ENCODE measurements at regions not wholly inside any gene's neighbourhood (a gene's known extent, or its start where the extent isn't known, plus 50 kb on each side); places are given as distances from the start of the nearest gene placed in this dataset.

DNA sequence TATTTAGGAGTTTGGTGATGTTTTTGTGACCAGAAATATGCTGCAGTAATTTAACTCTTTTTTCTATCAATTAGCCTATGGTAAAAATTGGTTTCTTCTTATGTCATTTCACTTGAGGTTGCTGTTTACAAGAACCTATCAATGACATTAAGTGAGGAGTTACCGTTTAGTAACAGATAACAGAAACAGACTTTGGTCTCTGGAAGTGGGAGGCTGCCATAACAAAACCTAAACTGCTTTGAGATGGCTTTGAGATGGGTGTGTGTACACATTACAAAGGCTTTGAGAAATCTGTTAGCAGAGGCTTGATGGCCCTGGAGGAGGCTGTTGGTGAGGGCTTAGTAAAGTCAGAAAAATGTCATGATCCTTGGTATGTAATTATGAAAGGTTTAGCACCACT, 90.0 kb downstream of the TMEM114 start:
- WGBS, 2 experiments (ENCODE audit: extremely low coverage in 1 of 2, insufficient coverage in 1 of 2, insufficient read length in 1 of 2, insufficient replicate concordance in 2 of 2, low coverage in 1 of 2, low lambda C conversion rate in 2 of 2, missing lambda C conversion rate in 1 of 2): 76% methylated on average over 1 of the region's 1 CpG; no CpG with 5 or more reads in 1 of the 2 experiments
- H3K27ac ChIP-seq (ENCODE audit: low read depth, low read length): no peak overlapping the region
- no peak overlapping the region for H3K4ac ChIP-seq (replicated peaks; ENCODE audit: insufficient read length, low read depth, low read length)
- no peak overlapping the region for H2BK12ac ChIP-seq (ENCODE audit: low read depth, low read length)
- ChIA-PET CTCF (ENCODE audit: partially characterized antibody) (no interaction called here), POLR2A (ENCODE audit: partially characterized antibody) (no interaction called here)
- H4K5ac ChIP-seq (ENCODE audit: insufficient read length, low read depth, low read length): no peak overlapping the region
- no peak overlapping the region for H2BK20ac ChIP-seq (ENCODE audit: low read length)
- no peak overlapping the region for H4K8ac ChIP-seq (ENCODE audit: extremely low read depth, insufficient read depth, low read length)
- H4K91ac ChIP-seq (replicated peaks; ENCODE audit: insufficient read length, low read length): no peak overlapping the region
- no peak for TF ChIP-seq NRF1 (IDR thresholded peaks at IDR 0.05; ENCODE audit: low read depth, low read length)
- TF ChIP-seq TAF7 (optimal IDR thresholded peaks at IDR 0.05; ENCODE audit: borderline replicate concordance, low read depth, low read length): no peak
- no peak for TF ChIP-seq TAF1 (IDR thresholded peaks at IDR 0.05; ENCODE audit: low read depth, low read length)
- TF ChIP-seq SIN3A (conservative IDR thresholded peaks at IDR 0.05 in 1 of 2, IDR thresholded peaks at IDR 0.05 in 1 of 2; ENCODE audit: low read depth in 1 of 2, low read length in 2 of 2): no peak
- no peak for TF ChIP-seq NANOG (IDR thresholded peaks at IDR 0.05; ENCODE audit: insufficient read depth, low read depth, low read length, poor library complexity, severe bottlenecking)
- TF ChIP-seq, protein P1, sequence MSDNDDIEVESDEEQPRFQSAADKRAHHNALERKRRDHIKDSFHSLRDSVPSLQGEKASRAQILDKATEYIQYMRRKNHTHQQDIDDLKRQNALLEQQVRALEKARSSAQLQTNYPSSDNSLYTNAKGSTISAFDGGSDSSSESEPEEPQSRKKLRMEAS (IDR thresholded peaks at IDR 0.05): no peak
- TF ChIP-seq CTBP2 (IDR thresholded peaks at IDR 0.05; ENCODE audit: borderline replicate concordance, insufficient read depth, insufficient read length, low read length): no peak
- no peak for TF ChIP-seq BACH1 (IDR thresholded peaks at IDR 0.05; ENCODE audit: low read length)
- TF ChIP-seq POU5F1 (IDR thresholded peaks at IDR 0.05; ENCODE audit: low read depth, low read length): no peak
- no peak for TF ChIP-seq YY1 (IDR thresholded peaks at IDR 0.05; ENCODE audit: low read depth, low read length)
- no peak for TF ChIP-seq POLR2A (IDR thresholded peaks at IDR 0.05; ENCODE audit: control extremely low read depth in 1 of 2, low read depth in 2 of 2, low read length in 2 of 2)
- no peak for TF ChIP-seq CREB1 (IDR thresholded peaks at IDR 0.05)
- no peak for TF ChIP-seq KDM4A (IDR thresholded peaks at IDR 0.05; ENCODE audit: low read depth, low read length, severe bottlenecking)
- no peak for TF ChIP-seq MAFK (IDR thresholded peaks at IDR 0.05; ENCODE audit: low read depth, low read length)
- TF ChIP-seq JUN (IDR thresholded peaks at IDR 0.05; ENCODE audit: low read depth, low read length): no peak
- TF ChIP-seq TBP (IDR thresholded peaks at IDR 0.05; ENCODE audit: low read depth, low read length): no peak
- no peak overlapping the region for H3K23ac ChIP-seq (ENCODE audit: insufficient read length)
- FAIRE-seq (no peak), DNase-seq (ENCODE audit: low read depth in 1 of 2, low spot score in 2 of 2) (no peak)
- no peak overlapping the region for H3K56ac ChIP-seq (replicated peaks; ENCODE audit: insufficient read length, low read depth, low read length)
- no peaks in the 10 kb centered on the region for H3K4me1 ChIP-seq (replicated peaks in 1 of 4; ENCODE audit: control insufficient read depth in 3 of 4, insufficient read depth in 4 of 4, low read length in 3 of 4)
- no peak overlapping the region for H2AK5ac ChIP-seq (ENCODE audit: low read depth, low read length)
- no peak overlapping the region for H2BK15ac ChIP-seq (ENCODE audit: low read length)
- H3K27me3 ChIP-seq (replicated peaks in 1 of 4; ENCODE audit: control insufficient read depth in 3 of 4, extremely low read depth in 1 of 4, insufficient read depth in 3 of 4, low read length in 3 of 4): peaks cover 0 to 6% (median 4%) of the 10 kb centered on the region in 4 experiments; a peak in 4 of 7 replicates
- H2BK5ac ChIP-seq (ENCODE audit: low read depth, low read length): no peak overlapping the region
- no peaks in the 10 kb centered on the region for H3K79me1 ChIP-seq (ENCODE audit: low read depth, low read length)
- no peak overlapping the region for H2BK120ac ChIP-seq (replicated peaks; ENCODE audit: low read depth, low read length)
- no peak overlapping the region for H3K14ac ChIP-seq (ENCODE audit: insufficient read length)
- no peak overlapping the region for H3K18ac ChIP-seq (ENCODE audit: extremely low read depth, low read length)
- no peaks in the 10 kb centered on the region for H3K36me3 ChIP-seq (ENCODE audit: control insufficient read depth in 2 of 4, insufficient read depth in 4 of 4, low read length in 3 of 4)
- no peaks in the 10 kb centered on the region for H4K20me1 ChIP-seq (replicated peaks in 1 of 2; ENCODE audit: control insufficient read depth in 1 of 2, insufficient read depth in 2 of 2, low read length in 2 of 2)
- no peaks in the 10 kb centered on the region for H3K79me2 ChIP-seq (ENCODE audit: control insufficient read depth in 1 of 2, insufficient read depth in 2 of 2, low read length in 2 of 2)
- no peak overlapping the region for H3K9ac ChIP-seq (replicated peaks in 1 of 4; ENCODE audit: extremely low read depth in 1 of 4, low read depth in 3 of 4, low read length in 3 of 4)
- H2AFZ ChIP-seq (ENCODE audit: low read length): no peak overlapping the region
- H3K4me2 ChIP-seq (ENCODE audit: insufficient read depth in 1 of 2, low read depth in 2 of 2, low read length in 2 of 2): no peak overlapping the region
- H3K23me2 ChIP-seq (ENCODE audit: low read depth, low read length): no peaks in the 10 kb centered on the region
- no peaks in the 10 kb centered on the region for H3K9me3 ChIP-seq (ENCODE audit: insufficient read depth in 2 of 2, low read depth in 1 of 2, low read length in 1 of 2)
- H3K4me3 ChIP-seq (ENCODE audit: extremely low read depth in 1 of 4, insufficient read depth in 2 of 4, low read depth in 3 of 4, low read length in 4 of 4): no peak overlapping the region
